PC-9 (cell line): ENCODE measurements at regions not wholly inside any gene's neighbourhood (a gene's known extent, or its start where the extent isn't known, plus 50 kb on each side); places are given as distances from the start of the nearest gene placed in this dataset.

Experiments
- EZH2 ChIP-seq: fragments of 200-600 bp; sonication (generic); IDR thresholded peaks from 2 replicates; pipeline ENCODE4 v1.8.0; 2017; ENCODE audit warnings: antibody characterized with exemption, low read depth
- TF ChIP-seq, protein P1 (sequence below): fragments of 200-600 bp; sonication (generic); conservative IDR thresholded peaks from 2 replicates; pipeline ENCODE4 v1.6.1; 2017; ENCODE audit warnings: mixed run types, antibody characterized with exemption, mild to moderate bottlenecking, moderate library complexity

GRCh38 chr13:82713687-82714405 lies 1168.4 kb downstream of the SLITRK1 start:
- TF ChIP-seq, protein P1, sequence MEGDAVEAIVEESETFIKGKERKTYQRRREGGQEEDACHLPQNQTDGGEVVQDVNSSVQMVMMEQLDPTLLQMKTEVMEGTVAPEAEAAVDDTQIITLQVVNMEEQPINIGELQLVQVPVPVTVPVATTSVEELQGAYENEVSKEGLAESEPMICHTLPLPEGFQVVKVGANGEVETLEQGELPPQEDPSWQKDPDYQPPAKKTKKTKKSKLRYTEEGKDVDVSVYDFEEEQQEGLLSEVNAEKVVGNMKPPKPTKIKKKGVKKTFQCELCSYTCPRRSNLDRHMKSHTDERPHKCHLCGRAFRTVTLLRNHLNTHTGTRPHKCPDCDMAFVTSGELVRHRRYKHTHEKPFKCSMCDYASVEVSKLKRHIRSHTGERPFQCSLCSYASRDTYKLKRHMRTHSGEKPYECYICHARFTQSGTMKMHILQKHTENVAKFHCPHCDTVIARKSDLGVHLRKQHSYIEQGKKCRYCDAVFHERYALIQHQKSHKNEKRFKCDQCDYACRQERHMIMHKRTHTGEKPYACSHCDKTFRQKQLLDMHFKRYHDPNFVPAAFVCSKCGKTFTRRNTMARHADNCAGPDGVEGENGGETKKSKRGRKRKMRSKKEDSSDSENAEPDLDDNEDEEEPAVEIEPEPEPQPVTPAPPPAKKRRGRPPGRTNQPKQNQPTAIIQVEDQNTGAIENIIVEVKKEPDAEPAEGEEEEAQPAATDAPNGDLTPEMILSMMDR = no peak
- no peak for TF ChIP-seq EZH2
